GM12865 (cell line): ENCODE measurements at regions not wholly inside any gene's neighbourhood (a gene's known extent, or its start where the extent isn't known, plus 50 kb on each side); places are given as distances from the start of the nearest gene placed in this dataset.

Source experiments
- DNase-seq: peaks from one replicate; pipeline ENCODE4 v3.0.0; 2010; ENCODE audit warnings: low read depth
- H3K4me3 ChIP-seq: 2 replicates; pipeline ENCODE4 v1.5.1; 2011; ENCODE audit warnings: mild to moderate bottlenecking, low read depth, low read length, control low read depth
- TF ChIP-seq, protein P1 (sequence below): IDR thresholded peaks from 2 replicates; pipeline ENCODE4 v1.5.1; 2011; ENCODE audit warnings: low read length, control low read depth, low read depth, inconsistent platforms; ENCODE audit not compliant: insufficient read depth; ENCODE audit errors: missing control alignments

DNA sequence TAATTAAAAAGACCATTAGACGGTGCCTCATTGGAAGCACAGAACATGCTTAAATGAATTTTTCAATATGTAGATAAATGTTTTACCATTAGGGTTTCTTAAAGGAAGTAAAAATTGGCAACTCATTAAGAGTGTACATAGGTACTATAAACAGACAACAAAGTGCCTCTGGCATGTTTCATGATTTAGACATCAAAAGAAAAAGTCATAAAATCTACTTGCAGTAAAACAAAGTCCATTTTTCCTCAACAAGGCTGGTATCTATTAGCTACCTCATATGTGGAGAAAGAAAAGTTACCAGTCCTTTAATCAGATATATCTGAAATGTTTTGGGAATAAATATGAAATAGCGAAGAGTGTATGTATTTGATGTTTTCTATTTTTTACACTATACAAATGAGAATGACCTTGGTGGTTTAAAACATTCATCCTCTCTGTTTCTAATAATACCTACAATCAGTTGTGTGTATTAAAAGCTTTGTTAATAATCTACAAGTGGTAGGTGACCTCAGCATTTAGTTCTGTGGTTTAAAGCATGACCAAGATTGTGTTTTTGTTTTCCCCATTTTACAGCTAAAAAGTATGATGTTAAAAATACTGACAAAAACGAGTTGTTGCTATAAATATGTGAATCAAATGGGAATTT is 87.5 kb downstream of the HDGFL1 start:
- TF ChIP-seq, protein P1, sequence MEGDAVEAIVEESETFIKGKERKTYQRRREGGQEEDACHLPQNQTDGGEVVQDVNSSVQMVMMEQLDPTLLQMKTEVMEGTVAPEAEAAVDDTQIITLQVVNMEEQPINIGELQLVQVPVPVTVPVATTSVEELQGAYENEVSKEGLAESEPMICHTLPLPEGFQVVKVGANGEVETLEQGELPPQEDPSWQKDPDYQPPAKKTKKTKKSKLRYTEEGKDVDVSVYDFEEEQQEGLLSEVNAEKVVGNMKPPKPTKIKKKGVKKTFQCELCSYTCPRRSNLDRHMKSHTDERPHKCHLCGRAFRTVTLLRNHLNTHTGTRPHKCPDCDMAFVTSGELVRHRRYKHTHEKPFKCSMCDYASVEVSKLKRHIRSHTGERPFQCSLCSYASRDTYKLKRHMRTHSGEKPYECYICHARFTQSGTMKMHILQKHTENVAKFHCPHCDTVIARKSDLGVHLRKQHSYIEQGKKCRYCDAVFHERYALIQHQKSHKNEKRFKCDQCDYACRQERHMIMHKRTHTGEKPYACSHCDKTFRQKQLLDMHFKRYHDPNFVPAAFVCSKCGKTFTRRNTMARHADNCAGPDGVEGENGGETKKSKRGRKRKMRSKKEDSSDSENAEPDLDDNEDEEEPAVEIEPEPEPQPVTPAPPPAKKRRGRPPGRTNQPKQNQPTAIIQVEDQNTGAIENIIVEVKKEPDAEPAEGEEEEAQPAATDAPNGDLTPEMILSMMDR: no peak
- no peak for DNase-seq

DNA sequence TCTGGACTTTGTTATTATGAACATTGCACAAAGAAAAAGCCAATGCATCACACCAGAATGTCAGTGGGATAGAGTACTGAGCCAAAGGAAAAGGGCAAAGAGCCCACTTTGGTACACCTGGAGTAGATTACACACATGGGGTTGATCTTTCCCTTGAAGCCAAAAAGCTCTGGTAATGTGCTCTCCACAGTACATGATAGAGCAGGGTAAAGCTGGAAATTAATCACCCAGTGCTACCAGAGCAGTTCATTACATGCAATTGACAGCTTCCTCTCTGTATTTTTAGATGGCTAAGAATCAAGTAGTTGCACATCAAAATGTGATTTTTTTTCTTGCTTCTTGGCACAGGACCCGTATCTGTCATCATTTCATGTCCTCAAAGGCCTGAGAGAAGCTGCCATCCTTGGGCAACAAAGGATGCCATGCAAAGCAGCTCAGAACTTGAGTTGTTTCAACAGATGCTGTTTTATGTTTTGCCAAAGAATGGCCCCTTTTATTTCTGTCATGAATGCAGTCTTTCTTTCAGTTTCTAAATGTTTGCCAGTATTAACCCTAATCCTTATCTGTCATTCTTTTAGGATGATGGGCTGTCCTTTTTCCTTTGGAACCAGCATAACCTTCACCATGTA is 88.1 kb downstream of the HDGFL1 start:
- H3K4me3 ChIP-seq: no peak overlapping the region
- TF ChIP-seq, protein P1: no peak
- DNase-seq: peak; percentile 46

More for the DNA sequence above, 87.5 kb downstream of the HDGFL1 start:
- H3K4me3 ChIP-seq: no peak overlapping the region

DNA sequence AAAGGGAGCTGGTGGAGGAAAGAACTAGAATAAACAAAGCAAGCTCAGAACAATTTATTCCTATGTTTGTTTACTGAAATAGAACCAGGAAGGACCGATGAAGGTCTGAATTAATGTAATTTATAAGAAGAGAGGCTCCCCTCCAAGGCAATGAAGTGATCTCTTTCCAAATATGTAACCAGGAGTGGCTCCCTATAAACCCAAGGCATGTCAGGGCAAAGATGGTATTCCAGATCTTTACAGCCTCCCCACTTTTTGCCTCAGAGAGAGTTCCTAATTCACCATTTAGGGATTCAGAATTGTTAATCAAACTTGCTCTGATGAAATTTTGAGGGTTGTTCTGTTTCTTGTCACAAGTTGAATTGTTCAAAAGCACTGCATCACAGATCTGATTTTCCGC is 88.8 kb downstream of the HDGFL1 start:
- TF ChIP-seq, protein P1: no peak
- no peak for DNase-seq

DNA sequence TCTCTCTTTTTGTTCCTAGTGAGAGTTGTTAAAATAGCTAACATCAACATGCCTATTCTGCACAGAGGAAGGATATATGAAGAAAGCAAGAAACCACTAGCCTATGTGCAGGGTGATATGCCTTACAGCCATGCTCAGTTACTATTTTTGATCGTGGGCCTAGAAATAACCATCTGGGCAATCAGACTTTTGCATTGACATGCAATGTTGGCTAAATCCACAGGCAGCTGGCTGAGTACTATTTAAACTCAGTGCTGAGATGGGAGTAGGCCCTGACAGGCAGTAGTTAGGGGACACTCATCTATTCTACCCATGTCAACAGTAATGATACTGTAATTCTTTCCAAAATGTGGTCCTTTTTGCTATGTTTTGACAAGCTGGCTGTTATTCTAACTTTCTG is 89.6 kb downstream of the HDGFL1 start:
- DNase-seq: no peak
- no peak overlapping the region for H3K4me3 ChIP-seq
- TF ChIP-seq, protein P1: no peak

More for the DNA sequence above, 88.8 kb downstream of the HDGFL1 start:
- H3K4me3 ChIP-seq: no peak overlapping the region

DNA sequence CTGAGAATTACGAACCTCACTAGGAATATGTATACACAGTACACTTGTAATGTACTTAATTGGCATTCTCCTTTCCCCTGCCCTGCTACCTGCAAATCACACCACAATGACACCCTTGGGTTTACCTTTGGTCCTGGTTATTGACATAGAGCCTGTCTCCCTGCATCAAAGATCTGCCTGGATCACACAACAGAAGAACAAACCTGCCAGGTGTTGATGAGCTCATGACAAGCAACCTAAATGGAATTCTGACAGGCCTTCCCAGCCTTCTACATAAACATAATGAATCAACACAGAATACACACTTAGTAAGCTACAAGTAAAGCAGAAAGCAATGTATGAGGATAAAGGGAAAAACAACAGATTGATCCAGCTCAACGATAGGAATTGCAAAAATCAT is 95.6 kb downstream of the HDGFL1 start:
- H3K4me3 ChIP-seq: no peak overlapping the region
- TF ChIP-seq, protein P1: no peak
- DNase-seq: no peak

DNA sequence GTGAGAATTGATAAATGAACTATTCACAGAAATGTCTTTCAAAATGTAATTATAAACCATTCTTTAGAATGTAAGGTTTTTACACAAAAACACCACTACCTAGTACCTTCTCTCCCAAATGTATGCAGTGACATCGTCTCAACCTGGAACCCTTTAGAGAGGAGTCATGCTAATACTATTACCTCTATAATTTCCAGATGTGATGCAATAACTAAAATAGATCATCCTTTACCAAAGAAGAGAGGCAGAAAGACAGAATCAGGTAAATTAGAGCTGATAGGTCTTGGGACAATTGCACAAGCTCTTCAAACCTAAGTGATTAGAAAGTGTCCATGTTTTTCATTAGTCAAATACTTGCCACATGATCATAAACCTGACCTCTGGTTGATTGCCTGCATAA is 96.7 kb downstream of the HDGFL1 start:
- TF ChIP-seq, protein P1: no peak
- no peak for DNase-seq
- no peak overlapping the region for H3K4me3 ChIP-seq
